GM21528 (cell line): ENCODE measurements at regions not wholly inside any gene's neighbourhood (a gene's known extent, or its start where the extent isn't known, plus 50 kb on each side); places are given as distances from the start of the nearest gene placed in this dataset.
"Not testable (repeated sequence)": the region's sequence is repeated elsewhere in the genome, so short reads cannot be mapped to it uniquely, and the experiment has no call there.

ENCODE experiments used
- ATAC-seq: cut with Tn5 transposase; IDR thresholded peaks from one replicate; pipeline ENCODE4 v1.9.1; 2021; ENCODE audit warnings: mild to moderate bottlenecking, moderate library complexity; ENCODE audit not compliant: unreplicated experiment, low FRiP score

DNA sequence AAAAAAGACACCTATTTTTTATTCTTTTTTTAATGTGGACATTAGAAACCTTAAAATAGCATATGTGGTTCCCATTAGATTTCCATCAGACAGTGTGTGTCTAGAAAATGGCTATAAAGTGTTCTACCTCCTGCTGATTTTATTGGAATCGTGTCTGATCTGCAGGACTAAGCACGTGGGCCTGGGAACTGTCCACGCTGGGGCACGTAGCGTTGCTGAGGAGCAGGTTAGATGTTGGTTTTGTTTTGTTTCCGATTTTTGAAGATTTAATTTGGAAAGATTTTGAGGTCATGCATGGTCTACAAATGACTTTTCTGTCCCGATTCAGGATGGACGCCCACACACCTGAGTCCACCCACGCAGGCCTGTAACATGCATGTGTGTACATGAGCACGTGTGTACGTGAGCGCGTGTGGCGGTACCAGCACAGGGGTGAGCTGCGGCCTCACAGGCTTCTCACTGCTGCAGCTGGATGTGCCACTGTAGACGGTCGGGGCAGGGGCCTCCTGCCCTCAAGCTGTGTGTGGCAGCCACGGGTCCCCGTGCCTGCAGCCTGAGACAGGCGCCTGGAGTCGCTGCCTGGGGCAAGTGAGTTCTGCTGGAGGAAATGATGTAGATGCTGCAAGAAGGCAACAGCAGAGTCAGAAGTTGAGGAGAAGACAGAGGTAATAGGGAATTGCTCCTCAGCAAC lies 99.7 kb upstream of the CTDP1 start:
- ATAC-seq, result no peak

- no peak for ATAC-seq
These were observed 99.0 kb upstream of the CTDP1 start for GRCh38 chr18:79580498-79581171.

DNA sequence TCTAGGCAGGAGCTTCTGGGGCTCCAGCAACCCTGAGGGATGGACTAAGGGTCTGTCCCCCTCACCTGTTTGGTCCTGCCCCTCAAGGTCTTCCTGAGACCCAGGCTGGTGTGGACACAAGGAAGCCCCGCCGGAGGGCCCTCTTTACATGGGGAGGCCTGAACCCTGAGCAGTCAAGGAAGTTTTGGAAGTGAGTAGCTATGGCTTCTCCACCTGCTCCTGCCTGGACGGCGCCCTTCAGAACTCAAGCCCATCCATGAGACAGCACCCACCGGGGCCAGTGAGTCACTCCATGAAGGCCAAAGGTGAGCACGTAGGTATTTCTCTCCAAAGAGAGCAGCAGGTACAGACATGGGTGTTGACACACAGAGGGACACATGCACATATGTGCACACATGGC lies 98.2 kb upstream of the CTDP1 start:
- no peak for ATAC-seq

- ATAC-seq, result no peak
These were observed 97.7 kb upstream of the CTDP1 start for GRCh38 chr18:79581911-79582310.

DNA sequence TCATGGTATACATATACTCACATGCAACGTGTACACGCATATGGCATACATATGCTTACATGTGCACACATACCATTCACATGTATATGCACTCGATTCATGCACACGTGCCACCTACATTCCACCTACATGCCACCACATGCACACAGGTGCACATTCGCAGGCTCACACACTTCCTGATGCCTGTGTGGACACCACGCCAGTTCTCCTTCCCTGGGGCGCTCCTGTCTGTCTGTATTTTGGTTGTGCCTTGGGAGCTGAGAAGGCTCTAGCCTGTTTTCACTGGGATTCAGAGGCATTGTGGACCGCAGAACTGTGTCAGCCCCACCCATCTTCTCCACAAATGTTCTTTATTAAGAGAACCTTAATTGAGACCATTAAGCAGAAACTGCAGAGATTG lies 96.6 kb upstream of the CTDP1 start:
- ATAC-seq, result no peak

- ATAC-seq, result no peak
These were observed 96.2 kb upstream of the CTDP1 start for GRCh38 chr18:79583426-79583825.

DNA sequence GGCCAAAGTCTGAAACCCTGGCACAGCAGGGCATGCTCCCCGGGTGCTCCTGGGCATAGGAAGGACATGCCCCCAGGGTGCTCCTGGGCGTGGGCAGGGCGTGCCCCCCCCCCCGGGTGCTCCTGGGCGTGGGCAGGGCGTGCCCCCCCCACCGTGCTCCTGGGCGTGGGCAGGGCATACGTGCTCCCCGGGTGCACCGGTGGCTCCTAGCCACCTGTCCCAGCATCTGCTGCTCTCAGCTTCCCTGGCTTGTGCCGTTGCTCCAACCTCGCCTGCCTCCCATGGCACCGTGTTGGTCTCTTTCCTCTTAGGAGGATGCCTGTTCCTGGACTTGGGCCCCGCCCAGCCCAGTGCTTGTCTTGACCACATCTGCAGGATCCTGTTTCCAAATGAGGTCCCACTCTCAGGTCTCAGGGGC lies 95.6 kb upstream of the CTDP1 start:
- ATAC-seq, result no peak

- no peak for ATAC-seq
These were observed 94.9 kb upstream of the CTDP1 start for GRCh38 chr18:79584491-79585394.

DNA sequence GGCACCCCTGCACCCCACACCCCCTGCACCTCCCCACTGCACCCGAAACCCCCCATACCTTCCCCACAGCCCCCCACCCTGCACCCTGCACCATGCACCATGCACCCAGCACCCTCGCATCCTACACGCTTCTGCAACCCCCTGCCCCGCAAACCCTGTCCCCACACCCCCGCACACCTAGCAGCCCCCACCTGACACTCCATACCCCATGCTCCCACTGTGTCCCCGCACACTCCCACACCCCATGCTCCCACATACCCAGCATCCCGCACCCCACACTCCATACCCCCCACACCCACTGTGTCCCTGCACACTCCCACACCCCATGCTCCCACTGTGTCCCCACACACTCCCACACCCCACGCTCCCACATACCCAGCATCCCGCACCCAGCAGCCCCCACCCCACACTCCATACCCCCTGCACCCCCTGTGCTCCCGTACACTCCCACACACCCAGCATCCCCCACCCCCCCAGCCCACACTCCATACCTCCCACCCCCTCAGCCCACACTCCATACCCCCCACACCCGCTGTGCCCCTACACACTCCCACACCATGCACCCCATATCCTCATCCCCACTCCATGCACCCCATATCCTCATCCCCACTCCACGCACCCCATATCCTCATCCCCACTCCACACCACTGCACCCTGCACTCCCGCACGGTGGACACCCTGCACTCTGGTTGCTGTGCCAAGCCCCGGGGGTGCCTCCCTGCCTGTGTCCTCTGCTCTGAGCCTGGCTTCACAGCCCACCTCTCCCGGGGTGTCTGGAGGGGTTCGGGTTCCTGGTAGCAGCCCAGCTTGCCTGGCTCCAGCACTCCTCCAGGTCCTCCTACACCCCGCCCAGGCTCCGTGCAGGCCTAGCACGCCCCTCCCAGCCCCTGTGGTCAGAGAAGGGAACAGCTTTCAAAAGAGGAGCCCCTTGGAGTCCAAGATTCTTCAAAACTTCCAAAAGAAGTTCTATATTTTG lies 93.9 kb upstream of the CTDP1 start:
- ATAC-seq, result no peak

GRCh38 chr18:79586436-79587225 lies 93.0 kb upstream of the CTDP1 start:
- ATAC-seq, result no peak

GRCh38 chr18:79587226-79587741 lies 92.3 kb upstream of the CTDP1 start:
- no peak for ATAC-seq

DNA sequence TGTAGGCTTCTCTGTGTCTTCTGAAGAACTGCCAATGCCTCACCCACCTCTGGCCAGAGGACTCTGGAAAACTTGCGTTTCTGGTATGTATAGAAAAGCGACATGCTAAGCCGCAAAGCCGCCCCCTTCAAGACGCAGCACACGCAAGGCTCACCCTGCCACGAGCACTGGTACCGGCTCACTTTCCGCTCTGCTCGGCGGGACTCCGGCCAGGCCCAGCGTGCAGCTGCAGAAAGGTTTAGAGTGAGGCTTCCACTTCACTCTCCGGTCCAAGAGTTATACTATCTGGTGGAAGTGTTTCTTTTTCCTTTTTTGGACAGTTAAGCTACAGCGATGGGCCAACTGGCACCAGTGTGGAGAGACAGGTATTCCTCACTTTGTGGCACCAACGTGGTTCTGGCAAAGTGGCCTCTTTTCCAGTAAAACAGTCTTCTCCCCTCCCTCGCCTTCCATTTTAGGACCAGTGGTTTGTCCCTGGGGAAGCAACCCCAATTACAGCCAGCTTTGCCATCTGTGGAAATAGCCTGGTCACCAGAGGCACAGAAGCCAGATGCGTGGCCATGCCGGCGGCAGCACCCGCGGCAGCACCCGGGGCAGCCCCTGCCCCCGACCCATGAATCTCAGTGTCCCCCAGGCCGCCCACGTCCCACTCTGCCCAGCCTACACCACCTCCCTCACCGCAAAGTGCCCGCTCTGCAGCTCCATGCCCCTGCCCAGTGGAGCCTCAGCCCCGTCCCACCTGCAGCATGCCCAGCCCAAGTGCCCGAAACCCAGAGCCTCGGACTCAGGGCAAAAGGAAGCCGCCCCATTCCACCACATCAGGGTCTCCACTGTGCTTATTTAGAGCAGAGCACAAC lies 91.6 kb upstream of the CTDP1 start:
- no peak for ATAC-seq

GRCh38 chr18:79588636-79589481 lies 90.7 kb upstream of the CTDP1 start:
- ATAC-seq, result no peak

DNA sequence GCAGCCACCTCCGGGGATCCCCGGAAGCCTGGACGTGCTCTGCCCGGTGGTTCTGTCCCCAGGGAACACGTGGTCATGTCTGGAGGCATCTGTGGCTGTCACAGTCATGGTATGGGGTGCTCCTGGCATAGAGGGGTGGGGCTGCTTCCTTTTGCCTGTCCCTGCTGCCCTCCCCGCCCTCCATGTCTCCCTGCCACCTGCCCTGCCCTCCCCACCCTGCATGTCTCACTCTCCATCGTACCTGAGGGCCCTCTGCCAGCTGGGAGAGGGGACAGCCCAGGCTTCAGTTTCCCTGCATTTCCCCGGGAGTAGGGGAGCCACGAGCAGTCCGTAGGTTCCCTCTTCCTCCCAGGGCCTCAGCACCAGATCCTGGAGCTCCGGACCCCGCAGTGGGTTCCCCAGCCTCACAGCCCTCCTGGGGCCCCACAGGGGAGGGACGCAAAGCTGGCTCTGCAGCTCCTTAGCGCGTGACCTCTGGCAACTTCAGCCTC lies 90.0 kb upstream of the CTDP1 start:
- ATAC-seq, result no peak

GRCh38 chr18:79590191-79591031 lies 89.2 kb upstream of the CTDP1 start:
- ATAC-seq, result no peak

DNA sequence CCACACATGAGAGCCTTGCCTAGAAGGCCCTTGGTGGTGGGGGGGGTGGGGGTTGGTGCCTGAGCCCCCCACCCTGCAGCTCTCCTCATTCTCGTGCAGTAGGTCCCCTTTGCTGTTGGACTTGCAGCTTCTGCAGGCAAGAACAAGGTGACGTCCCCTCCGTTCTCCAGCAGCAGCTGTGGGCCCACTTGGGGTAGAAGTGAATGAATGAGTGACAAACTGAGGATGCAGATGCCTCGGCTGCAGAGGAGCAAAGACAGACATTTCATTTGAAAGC lies 88.6 kb upstream of the CTDP1 start:
- ATAC-seq, result no peak

GRCh38 chr18:79592684-79593083 lies 86.9 kb upstream of the CTDP1 start:
- not testable (repeated sequence) for ATAC-seq
